ENCODE measurements at regions not wholly inside any gene's neighbourhood (a gene's known extent, or its start where the extent isn't known, plus 50 kb on each side); places are given as distances from the start of the nearest gene placed in this dataset.

DNA sequence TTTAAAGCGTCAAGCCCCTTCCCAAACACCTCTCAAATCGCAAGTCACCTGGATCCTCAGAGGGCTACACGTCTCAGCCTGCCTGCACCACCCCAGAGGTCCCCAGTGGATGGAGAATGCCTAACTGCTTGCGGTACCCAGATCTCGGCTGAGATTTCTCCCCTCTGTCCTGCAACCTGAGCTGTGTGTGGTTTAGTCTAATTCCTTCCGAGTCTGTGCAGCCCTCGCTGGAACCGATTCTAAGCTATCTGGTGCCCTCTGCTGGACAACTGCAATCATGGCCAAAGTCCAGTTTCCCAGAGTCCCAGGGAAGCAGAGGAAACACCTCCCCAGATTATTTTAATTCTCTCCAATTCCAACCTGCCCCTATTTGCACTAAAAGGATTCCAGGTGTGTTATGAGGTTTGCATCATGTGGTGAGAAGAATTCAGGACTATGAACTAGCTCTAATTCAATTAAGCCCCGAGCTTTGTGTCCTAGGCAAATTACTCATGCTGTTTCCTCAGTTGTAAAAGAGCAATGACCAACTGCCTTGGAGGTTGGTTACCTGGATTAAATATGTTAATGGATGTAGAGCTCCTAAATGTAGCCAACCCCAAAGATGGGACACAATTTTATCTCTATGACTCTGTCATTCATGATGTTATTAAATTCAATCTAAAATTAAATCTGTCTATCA is 276.1 kb upstream of the NCKAP5 start:
- TF ChIP-seq, protein P1, sequence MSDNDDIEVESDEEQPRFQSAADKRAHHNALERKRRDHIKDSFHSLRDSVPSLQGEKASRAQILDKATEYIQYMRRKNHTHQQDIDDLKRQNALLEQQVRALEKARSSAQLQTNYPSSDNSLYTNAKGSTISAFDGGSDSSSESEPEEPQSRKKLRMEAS (IDR thresholded peaks at IDR 0.05; ENCODE audit: low read depth, low read length), result no peak
- TF ChIP-seq, protein P2, sequence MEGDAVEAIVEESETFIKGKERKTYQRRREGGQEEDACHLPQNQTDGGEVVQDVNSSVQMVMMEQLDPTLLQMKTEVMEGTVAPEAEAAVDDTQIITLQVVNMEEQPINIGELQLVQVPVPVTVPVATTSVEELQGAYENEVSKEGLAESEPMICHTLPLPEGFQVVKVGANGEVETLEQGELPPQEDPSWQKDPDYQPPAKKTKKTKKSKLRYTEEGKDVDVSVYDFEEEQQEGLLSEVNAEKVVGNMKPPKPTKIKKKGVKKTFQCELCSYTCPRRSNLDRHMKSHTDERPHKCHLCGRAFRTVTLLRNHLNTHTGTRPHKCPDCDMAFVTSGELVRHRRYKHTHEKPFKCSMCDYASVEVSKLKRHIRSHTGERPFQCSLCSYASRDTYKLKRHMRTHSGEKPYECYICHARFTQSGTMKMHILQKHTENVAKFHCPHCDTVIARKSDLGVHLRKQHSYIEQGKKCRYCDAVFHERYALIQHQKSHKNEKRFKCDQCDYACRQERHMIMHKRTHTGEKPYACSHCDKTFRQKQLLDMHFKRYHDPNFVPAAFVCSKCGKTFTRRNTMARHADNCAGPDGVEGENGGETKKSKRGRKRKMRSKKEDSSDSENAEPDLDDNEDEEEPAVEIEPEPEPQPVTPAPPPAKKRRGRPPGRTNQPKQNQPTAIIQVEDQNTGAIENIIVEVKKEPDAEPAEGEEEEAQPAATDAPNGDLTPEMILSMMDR (IDR thresholded peaks at IDR 0.05; ENCODE audit: low read depth, low read length), result peak; percentile 87

All from NB4 (cell line).